Tibial artery (tissue), 4 donors: ENCODE measurements at regions not wholly inside any gene's neighbourhood (a gene's known extent, or its start where the extent isn't known, plus 50 kb on each side); places are given as distances from the start of the nearest gene placed in this dataset.

Experiments
- DNase-seq, 2 donors: peaks; one replicate each; pipeline ENCODE4 v3.0.0-alpha.2; 2019
- H3K27ac ChIP-seq, 2 donors: fragments of 200-600 bp; sonication (generic) in 1 of 2; 1 replicate in 1 of 2; 2 replicates in 1 of 2; pipeline ENCODE4 v1.5.1; 2018 to 2019; ENCODE audit warnings: mild to moderate bottlenecking in 1 of 2
- H3K27me3 ChIP-seq, 2 donors: fragments of 200-600 bp; sonication (generic) in 1 of 2; one replicate each; pipeline versions ENCODE4 v1.5.1 to v1.6.0; 2016 to 2019
- H3K36me3 ChIP-seq, 3 donors: fragments of 200-600 bp; sonication (generic) in 2 of 3; one replicate each; pipeline ENCODE4 v1.5.1; 2016 to 2019; ENCODE audit warnings: mild to moderate bottlenecking in 2 of 3
- H3K4me1 ChIP-seq, 4 donors: fragments of 200-600 bp; sonication (generic) in 2 of 4; 1 replicate in 3 of 4; 2 replicates in 1 of 4; pipeline ENCODE4 v1.5.1; 2016 to 2019
- H3K4me3 ChIP-seq, 2 donors: fragments of 200-600 bp; sonication (generic) in 1 of 2; 1 replicate in 1 of 2; 2 replicates in 1 of 2; pipeline ENCODE4 v1.5.1; 2018 to 2019; ENCODE audit warnings: mild to moderate bottlenecking in 2 of 2
- H3K9me3 ChIP-seq, 3 donors: fragments of 200-600 bp; sonication (generic) in 1 of 3; one replicate each; pipeline ENCODE4 v1.5.1; 2016 to 2019
- intact Hi-C: fragments of 100-400 bp; cut with DNase I; formaldehyde crosslinking; loops from one replicate; pipeline ENCODE4 v1.15.0; 2023; ENCODE audit warnings: low total_unique reads
- TF ChIP-seq, protein P1 (sequence below), 2 experiments: fragments of 200-600 bp in 1 of 2; fragments of 450-650 bp in 1 of 2; IDR thresholded peaks; one replicate each; pipeline ENCODE4 v1.5.1; 2017 to 2019; ENCODE audit warnings: antibody characterized with exemption in 2 of 2, mild to moderate bottlenecking in 1 of 2, moderate library complexity in 1 of 2

DNA sequence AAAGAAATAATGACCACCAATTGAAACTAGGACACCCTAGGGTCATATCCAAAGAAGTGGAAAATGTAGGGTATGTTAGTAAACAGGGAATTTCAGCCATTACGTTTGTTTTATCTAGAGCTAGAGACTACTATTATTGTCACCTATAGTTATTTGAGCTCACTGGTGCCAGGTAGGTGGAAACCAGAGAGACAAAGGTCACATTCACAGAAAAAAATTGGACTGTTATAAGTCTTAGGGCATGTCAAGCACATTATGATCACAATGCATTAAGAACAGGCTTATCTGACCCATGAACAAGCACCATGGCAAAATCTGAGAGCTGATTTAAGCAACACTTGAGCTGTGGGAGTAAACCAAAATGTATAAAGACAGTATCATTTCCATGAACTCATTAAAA, 530.1 kb upstream of the CITED2 start:
- no peak for DNase-seq
- no peaks in the 10 kb centered on the region for H3K27me3 ChIP-seq
- no peaks in the 10 kb centered on the region for H3K4me1 ChIP-seq
- H3K36me3 ChIP-seq, result no peaks in the 10 kb centered on the region
- no peak overlapping the region for H3K4me3 ChIP-seq
- no peak overlapping the region for H3K27ac ChIP-seq
- intact Hi-C loops, result no loop called here
- no peaks in the 10 kb centered on the region for H3K9me3 ChIP-seq
- TF ChIP-seq, protein P1, sequence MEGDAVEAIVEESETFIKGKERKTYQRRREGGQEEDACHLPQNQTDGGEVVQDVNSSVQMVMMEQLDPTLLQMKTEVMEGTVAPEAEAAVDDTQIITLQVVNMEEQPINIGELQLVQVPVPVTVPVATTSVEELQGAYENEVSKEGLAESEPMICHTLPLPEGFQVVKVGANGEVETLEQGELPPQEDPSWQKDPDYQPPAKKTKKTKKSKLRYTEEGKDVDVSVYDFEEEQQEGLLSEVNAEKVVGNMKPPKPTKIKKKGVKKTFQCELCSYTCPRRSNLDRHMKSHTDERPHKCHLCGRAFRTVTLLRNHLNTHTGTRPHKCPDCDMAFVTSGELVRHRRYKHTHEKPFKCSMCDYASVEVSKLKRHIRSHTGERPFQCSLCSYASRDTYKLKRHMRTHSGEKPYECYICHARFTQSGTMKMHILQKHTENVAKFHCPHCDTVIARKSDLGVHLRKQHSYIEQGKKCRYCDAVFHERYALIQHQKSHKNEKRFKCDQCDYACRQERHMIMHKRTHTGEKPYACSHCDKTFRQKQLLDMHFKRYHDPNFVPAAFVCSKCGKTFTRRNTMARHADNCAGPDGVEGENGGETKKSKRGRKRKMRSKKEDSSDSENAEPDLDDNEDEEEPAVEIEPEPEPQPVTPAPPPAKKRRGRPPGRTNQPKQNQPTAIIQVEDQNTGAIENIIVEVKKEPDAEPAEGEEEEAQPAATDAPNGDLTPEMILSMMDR (IDR thresholded peaks at IDR 0.05), result no peak

DNA sequence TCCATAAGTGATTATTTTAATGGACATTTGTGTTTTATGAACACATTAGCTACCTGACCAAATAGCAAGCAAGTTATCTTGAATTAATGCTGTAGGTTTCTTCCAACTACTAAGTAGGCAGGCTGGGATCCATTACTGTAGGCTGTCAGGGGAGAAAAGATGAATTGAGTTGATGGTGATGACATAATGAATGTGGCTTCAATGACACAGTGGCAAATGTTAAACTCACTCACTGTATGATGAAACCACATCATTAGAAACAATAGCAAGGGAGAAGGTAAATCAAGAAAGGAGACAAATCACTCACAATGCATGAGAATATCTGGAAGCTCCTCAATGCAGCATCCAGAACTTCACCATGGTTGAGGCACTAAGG, 529.7 kb upstream of the CITED2 start:
- DNase-seq, result no peak
- Histone ChIP-seq H3K36me3 (no peaks in the 10 kb centered on the region), H3K9me3 (no peaks in the 10 kb centered on the region), H3K4me3 (no peak overlapping the region), H3K27ac (no peak overlapping the region), H3K27me3 (no peaks in the 10 kb centered on the region), H3K4me1 (no peaks in the 10 kb centered on the region)
- TF ChIP-seq, protein P1 (IDR thresholded peaks at IDR 0.05), result no peak
- intact Hi-C loops, result no loop called here

DNA sequence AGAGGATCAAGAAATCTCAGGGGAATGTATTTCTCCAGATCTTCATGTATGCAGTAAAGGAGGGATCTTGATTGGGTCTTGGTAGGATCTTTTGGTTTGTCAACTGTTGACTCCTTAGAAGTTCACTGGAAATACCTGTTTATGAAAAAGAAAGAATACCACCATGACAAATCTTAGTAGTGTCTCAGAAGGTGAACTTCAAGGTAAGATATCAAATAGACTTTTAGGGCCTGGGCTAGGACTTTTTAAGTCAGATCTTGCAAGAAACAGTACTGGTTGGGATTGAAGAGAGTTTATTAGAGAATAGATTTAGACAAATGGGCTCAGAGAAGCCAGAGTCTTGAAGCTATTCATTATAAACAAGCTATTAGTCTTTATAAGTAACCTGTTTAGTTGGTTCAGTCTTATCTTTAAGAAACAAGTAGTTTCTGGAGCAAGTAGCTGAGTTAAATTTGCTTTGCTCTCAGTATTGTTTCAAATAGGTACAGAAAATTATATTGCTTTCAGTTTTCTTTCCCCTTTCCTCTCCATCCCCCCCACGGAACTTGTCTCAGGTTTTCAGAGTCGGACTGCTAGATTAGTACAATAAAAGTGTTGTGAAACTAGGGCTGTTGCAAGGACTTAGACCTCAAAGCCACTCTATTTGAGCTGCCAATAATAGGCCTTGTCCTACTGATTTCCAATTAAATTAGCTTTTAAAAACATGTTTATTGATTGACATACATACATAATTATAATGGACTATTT, 529.1 kb upstream of the CITED2 start:
- Histone ChIP-seq H3K27ac (no peak overlapping the region), H3K27me3 (no peaks in the 10 kb centered on the region), H3K9me3 (no peaks in the 10 kb centered on the region), H3K4me1 (no peaks in the 10 kb centered on the region), H3K4me3 (no peak overlapping the region), H3K36me3 (no peaks in the 10 kb centered on the region)
- DNase-seq, result no peak
- TF ChIP-seq, protein P1 (IDR thresholded peaks at IDR 0.05), result no peak
- intact Hi-C loops, result no loop called here

DNA sequence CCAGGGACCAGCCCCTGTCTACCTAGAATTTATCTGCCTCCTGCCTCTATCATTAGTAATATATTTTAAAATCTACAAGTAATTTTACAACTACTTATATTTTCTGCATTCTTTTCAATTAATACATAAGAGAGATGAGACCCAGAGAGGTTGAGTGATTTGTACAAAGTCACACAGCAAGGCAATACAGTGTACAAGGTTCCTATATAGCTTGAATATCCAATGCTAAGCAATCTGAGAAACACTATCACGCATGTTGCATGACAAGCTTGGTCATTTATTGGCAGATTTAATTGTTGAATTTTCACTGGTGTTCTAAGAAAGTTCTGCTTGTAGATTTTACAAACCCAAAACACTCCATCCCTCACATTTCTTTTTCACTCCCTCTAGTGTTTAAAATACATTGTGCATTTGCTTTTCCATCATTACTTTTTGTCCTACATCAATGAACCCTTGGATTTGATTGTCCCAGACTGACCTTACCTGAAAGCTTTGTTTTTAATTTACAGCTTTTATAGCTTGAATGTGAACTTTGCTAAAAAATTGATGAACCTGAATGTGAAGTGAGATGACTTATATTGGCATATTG, 520.9 kb upstream of the CITED2 start:
- intact Hi-C loops, result no loop called here
- no peaks in the 10 kb centered on the region for H3K36me3 ChIP-seq

DNA sequence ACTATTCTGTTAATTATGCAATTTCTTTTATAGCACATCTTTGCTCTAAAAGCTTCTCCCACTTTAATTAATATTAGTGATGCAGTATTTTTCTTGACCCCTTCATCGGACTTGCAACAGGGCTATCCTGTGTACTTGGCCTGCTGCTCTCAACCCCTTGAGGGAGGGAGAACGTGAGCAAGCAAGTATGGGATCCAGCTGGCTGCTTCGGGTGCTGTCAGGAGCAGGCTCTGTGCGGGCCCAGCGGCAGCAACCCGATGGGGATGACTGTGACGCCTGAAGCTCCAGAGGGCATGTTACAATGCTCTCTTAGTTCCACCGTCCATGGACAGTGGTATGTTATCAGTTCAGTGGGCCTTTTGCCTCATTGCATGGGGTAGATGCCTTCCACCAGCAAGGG, 519.8 kb upstream of the CITED2 start:
- no peak overlapping the region for H3K4me3 ChIP-seq
- H3K27ac ChIP-seq, result no peak overlapping the region
- DNase-seq, result no peak
- TF ChIP-seq, protein P1 (IDR thresholded peaks at IDR 0.05), result no peak
- H3K36me3 ChIP-seq, result no peaks in the 10 kb centered on the region
- H3K27me3 ChIP-seq, result no peaks in the 10 kb centered on the region
- intact Hi-C loops, result no loop called here
- no peaks in the 10 kb centered on the region for H3K9me3 ChIP-seq
- H3K4me1 ChIP-seq, result no peaks in the 10 kb centered on the region

More for the DNA sequence above, 520.9 kb upstream of the CITED2 start:
- Histone ChIP-seq H3K4me3 (no peak overlapping the region), H3K27ac (no peak overlapping the region), H3K27me3 (no peaks in the 10 kb centered on the region), H3K9me3 (no peaks in the 10 kb centered on the region), H3K4me1 (no peaks in the 10 kb centered on the region)
- TF ChIP-seq, protein P1 (IDR thresholded peaks at IDR 0.05), result peak; percentile 16 to 29
- DNase-seq, result no peak
